ENCODE measurements at regions not wholly inside any gene's neighbourhood (a gene's known extent, or its start where the extent isn't known, plus 50 kb on each side); places are given as distances from the start of the nearest gene placed in this dataset.

DNA sequence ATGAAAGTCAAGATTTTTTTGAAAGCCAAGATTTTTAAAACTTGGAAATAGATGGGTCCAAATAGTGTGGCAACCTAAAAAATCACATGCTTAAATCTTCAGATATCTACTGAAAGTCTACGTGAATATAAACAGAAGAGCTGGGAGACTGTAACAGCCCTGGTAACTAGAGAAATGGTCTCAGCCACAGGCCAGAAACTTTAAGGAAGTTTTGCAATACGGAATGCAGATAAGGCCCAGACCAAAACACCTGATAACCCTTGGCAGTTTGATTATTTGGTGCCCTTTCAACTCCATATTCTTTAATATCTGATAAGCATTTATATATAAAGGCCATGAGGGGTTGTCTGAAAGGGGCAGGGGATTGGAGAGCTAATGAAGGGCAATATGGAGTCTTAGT lies 537.3 kb upstream of the TGFBR2 start:
- WGBS, result 92% methylated on average over 2 of the region's 2 CpGs
- no peak for DNase-seq (ENCODE audit: low spot score)
- Histone ChIP-seq H3K36me3 (no peaks in the 10 kb centered on the region), H3K27me3 (replicated peaks; ENCODE audit: insufficient read depth) (no peaks in the 10 kb centered on the region), H3K27ac (no peak overlapping the region), H3K4me1 (replicated peaks) (no peaks in the 10 kb centered on the region), H3K4me3 (no peak overlapping the region), H3K9me3 (no peaks in the 10 kb centered on the region)
- intact Hi-C loops (cut with DNase I), result no loop called here
- TF ChIP-seq, protein P1, sequence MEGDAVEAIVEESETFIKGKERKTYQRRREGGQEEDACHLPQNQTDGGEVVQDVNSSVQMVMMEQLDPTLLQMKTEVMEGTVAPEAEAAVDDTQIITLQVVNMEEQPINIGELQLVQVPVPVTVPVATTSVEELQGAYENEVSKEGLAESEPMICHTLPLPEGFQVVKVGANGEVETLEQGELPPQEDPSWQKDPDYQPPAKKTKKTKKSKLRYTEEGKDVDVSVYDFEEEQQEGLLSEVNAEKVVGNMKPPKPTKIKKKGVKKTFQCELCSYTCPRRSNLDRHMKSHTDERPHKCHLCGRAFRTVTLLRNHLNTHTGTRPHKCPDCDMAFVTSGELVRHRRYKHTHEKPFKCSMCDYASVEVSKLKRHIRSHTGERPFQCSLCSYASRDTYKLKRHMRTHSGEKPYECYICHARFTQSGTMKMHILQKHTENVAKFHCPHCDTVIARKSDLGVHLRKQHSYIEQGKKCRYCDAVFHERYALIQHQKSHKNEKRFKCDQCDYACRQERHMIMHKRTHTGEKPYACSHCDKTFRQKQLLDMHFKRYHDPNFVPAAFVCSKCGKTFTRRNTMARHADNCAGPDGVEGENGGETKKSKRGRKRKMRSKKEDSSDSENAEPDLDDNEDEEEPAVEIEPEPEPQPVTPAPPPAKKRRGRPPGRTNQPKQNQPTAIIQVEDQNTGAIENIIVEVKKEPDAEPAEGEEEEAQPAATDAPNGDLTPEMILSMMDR (IDR thresholded peaks at IDR 0.05), result no peak
- TF ChIP-seq POLR2A (IDR thresholded peaks at IDR 0.05), result no peak
- no peak for TF ChIP-seq POLR2AphosphoS5 (IDR thresholded peaks at IDR 0.05)

DNA sequence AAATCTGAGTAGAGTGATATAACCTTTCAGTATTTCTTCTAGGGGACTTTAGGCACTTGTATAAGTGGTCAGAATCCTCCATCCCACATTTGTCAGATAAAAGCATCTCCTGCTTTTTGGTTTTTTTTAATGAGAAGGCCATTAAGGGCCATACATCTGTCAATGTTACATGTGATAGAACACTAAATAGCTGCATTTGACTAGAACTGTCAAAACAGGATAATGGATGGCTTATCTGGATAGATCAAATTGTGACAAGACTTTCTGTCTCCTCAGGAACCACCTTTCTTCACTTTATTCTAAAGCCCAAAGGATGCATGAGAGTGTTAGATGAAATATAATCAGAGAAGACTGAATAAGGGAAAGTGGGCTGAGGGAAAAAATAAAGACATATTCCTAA lies 533.4 kb upstream of the TGFBR2 start:
- TF ChIP-seq, protein P1 (IDR thresholded peaks at IDR 0.05), result no peak
- TF ChIP-seq POLR2A (IDR thresholded peaks at IDR 0.05), result no peak
- no peak for TF ChIP-seq POLR2AphosphoS5 (IDR thresholded peaks at IDR 0.05)

DNA sequence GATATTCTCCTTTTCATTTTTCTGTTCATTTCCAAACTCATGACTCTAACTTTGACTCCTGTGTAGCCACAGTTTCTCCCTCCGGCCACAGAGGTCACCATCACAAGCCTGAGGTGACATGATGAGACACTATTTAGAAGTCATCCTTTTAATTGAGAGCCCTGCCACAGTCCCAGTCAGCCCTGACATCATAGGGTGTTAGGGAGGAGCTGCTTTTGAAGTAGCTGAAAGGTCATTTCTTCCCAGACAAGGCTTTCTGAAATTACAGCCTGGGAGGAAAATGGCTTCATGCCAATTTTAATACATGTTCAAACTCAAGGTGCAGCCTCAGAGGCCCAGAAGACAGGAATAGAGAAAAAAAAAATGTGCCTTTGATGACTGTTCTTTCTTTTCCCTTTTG lies 532.8 kb upstream of the TGFBR2 start:
- Histone ChIP-seq H3K4me3 (no peak overlapping the region), H3K27me3 (replicated peaks; ENCODE audit: insufficient read depth) (no peaks in the 10 kb centered on the region), H3K4me1 (replicated peaks) (no peaks in the 10 kb centered on the region), H3K36me3 (no peaks in the 10 kb centered on the region), H3K9me3 (no peaks in the 10 kb centered on the region), H3K27ac (no peak overlapping the region)
- intact Hi-C loops (cut with DNase I), result no loop called here
- 76% methylated on average over 1 of the region's 1 CpG for WGBS
- TF ChIP-seq, protein P1 (IDR thresholded peaks at IDR 0.05), result no peak
- TF ChIP-seq POLR2A (IDR thresholded peaks at IDR 0.05), result no peak
- TF ChIP-seq POLR2AphosphoS5 (IDR thresholded peaks at IDR 0.05), result no peak
- DNase-seq (ENCODE audit: low spot score), result no peak

More for the DNA sequence above, 533.4 kb upstream of the TGFBR2 start:
- H3K27me3 ChIP-seq (replicated peaks; ENCODE audit: insufficient read depth), result no peaks in the 10 kb centered on the region
- no peaks in the 10 kb centered on the region for H3K9me3 ChIP-seq
- no peak for DNase-seq (ENCODE audit: low spot score)
- H3K4me1 ChIP-seq (replicated peaks), result no peaks in the 10 kb centered on the region
- H3K27ac ChIP-seq, result no peak overlapping the region
- intact Hi-C loops (cut with DNase I), result no loop called here
- H3K36me3 ChIP-seq, result no peaks in the 10 kb centered on the region
- H3K4me3 ChIP-seq, result no peak overlapping the region

DNA sequence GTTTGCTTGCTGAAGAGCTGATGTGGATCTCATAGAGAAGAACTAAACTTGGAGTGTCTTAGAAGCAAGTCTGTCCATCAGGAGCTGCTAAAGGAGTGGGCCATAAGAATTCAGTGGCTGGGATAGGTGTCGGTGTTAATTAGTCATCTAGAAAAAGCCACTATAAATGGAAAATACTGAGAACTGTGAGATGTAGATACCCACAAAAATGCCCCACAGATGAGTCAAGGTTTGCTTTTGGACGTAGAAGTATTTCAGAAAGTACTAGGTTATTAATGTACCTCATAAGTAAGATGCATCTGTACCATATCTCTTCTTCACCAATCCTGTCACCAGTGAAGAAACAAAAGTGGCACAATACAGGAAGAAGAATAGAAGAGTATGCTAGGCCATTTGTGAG lies 530.9 kb upstream of the TGFBR2 start:
- Histone ChIP-seq H3K4me1 (replicated peaks) (no peaks in the 10 kb centered on the region), H3K27me3 (replicated peaks; ENCODE audit: insufficient read depth) (no peaks in the 10 kb centered on the region), H3K27ac (no peak overlapping the region), H3K4me3 (no peak overlapping the region), H3K36me3 (no peaks in the 10 kb centered on the region), H3K9me3 (no peaks in the 10 kb centered on the region)
- 95% methylated on average over 2 of the region's 2 CpGs for WGBS
- DNase-seq (ENCODE audit: low spot score), result no peak
- TF ChIP-seq POLR2A (IDR thresholded peaks at IDR 0.05) (no peak), POLR2AphosphoS5 (IDR thresholded peaks at IDR 0.05) (no peak)
- TF ChIP-seq, protein P1 (IDR thresholded peaks at IDR 0.05), result no peak
- intact Hi-C loops (cut with DNase I), result no loop called here

DNA sequence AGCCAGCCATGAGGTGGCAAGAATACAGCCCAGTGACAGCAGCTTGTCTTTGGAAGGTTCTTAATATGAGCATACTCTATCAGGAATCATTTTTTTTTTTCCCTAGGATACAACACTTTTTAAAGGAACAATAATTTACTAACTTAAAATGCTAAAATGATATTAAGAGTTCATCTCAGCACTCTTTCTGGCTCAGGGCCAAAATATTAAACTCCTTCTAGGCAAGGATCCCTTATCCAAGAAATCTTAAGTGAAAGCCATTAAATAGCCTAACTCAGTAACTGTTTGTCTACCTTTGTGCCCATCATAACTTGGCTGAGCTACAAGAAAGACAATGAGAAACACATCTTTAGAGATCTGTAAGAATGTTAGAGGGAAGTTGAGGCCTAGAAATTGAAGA lies 529.5 kb upstream of the TGFBR2 start:
- intact Hi-C loops (cut with DNase I), result no loop called here
- no peak for DNase-seq (ENCODE audit: low spot score)

More for the DNA sequence above, 529.5 kb upstream of the TGFBR2 start:
- TF ChIP-seq, protein P1 (IDR thresholded peaks at IDR 0.05), result no peak
- TF ChIP-seq POLR2A (IDR thresholded peaks at IDR 0.05), result no peak
- TF ChIP-seq POLR2AphosphoS5 (IDR thresholded peaks at IDR 0.05), result no peak
- no peak overlapping the region for H3K4me3 ChIP-seq
- H3K36me3 ChIP-seq, result no peaks in the 10 kb centered on the region
- no peaks in the 10 kb centered on the region for H3K9me3 ChIP-seq
- no peaks in the 10 kb centered on the region for H3K27me3 ChIP-seq (replicated peaks; ENCODE audit: insufficient read depth)
- no peak overlapping the region for H3K27ac ChIP-seq
- no peaks in the 10 kb centered on the region for H3K4me1 ChIP-seq (replicated peaks)
